Panc1 (cell line): ENCODE measurements at regions not wholly inside any gene's neighbourhood (a gene's known extent, or its start where the extent isn't known, plus 50 kb on each side); places are given as distances from the start of the nearest gene placed in this dataset.

Source experiments
- ATAC-seq: fragments of 200-7000 bp; cut with Tn5 transposase; 2 replicates; pipeline ENCODE4 v1.9.1; 2020; ENCODE audit warnings: mild to moderate bottlenecking, moderate library complexity
- BruUV-seq: library from RNA; stranded (reverse); fragments of 400-500 nt; replicated peaks from 2 replicates; lab custom pipeline; 2021; lab: Mats Ljungman, UMichigan
- CTCF ChIA-PET: fragments of 300-600 bp; sonication (Branson Sonifier 250); formaldehyde crosslinking; loops from one replicate; lab custom pipeline; 2022; ENCODE audit warnings: antibody characterized with exemption; lab: Charles Lee
- POLR2A ChIA-PET: fragments of 300-600 bp; sonication (Branson Sonifier 250); formaldehyde crosslinking; loops from one replicate; lab custom pipeline; 2022; ENCODE audit warnings: antibody characterized with exemption; lab: Charles Lee
- DNase-seq: peaks from one replicate; pipeline ENCODE4 v3.0.0-alpha.2; 2010; ENCODE audit warnings: low read depth, low spot score
- H3K27ac ChIP-seq: 2 replicates; pipeline ENCODE4 v1.5.1; 2011; ENCODE audit warnings: mild to moderate bottlenecking, low read length, inconsistent platforms
- H3K27me3 ChIP-seq: fragments of 200-500 bp; sonication (Bioruptor generic); 2 replicates; pipeline ENCODE4 v1.6.0; 2014; ENCODE audit warnings: low read length, inconsistent platforms; ENCODE audit not compliant: control insufficient read depth, insufficient read depth
- H3K36me3 ChIP-seq: fragments of 200-500 bp; sonication (Bioruptor generic); 2 replicates; pipeline ENCODE4 v1.5.1; 2014; ENCODE audit warnings: inconsistent platforms, mild to moderate bottlenecking, low read length, moderate library complexity; ENCODE audit not compliant: control insufficient read depth, insufficient read depth
- H3K4me1 ChIP-seq: 2 replicates; pipeline ENCODE4 v1.5.1; 2011; ENCODE audit warnings: inconsistent platforms, mild to moderate bottlenecking, low read length, moderate library complexity; ENCODE audit not compliant: control insufficient read depth, insufficient read depth
- H3K4me3 ChIP-seq, 2 experiments: 2 replicates each; pipeline ENCODE4 v1.5.1; 2011 to 2012; ENCODE audit warnings: low read depth in 2 of 2, low read length in 2 of 2, mild to moderate bottlenecking in 2 of 2, inconsistent platforms in 1 of 2, moderate library complexity in 1 of 2
- H3K9me3 ChIP-seq: fragments of 200-500 bp; sonication (Bioruptor generic); 2 replicates; pipeline ENCODE4 v1.5.1; 2014; ENCODE audit warnings: low read depth, mild to moderate bottlenecking, inconsistent platforms, low read length, moderate library complexity; ENCODE audit not compliant: control insufficient read depth, insufficient read depth
- CTCF ChIP-seq: fragments of 450-650 bp; IDR thresholded peaks from 2 replicates; pipeline ENCODE4 v1.5.1; 2017; ENCODE audit warnings: mild to moderate bottlenecking
- POLR2AphosphoS5 ChIP-seq: IDR thresholded peaks from 2 replicates; pipeline ENCODE4 v1.6.1; 2012; ENCODE audit warnings: mild to moderate bottlenecking, low read depth, low read length, moderate library complexity
- REST ChIP-seq, 2 experiments: IDR thresholded peaks; 2 replicates each; pipeline ENCODE4 v1.6.1; 2011 to 2012; ENCODE audit warnings: low read depth in 2 of 2, control low read depth in 1 of 2, low read length in 1 of 2, mild to moderate bottlenecking in 1 of 2, moderate library complexity in 1 of 2; ENCODE audit not compliant: insufficient read depth in 1 of 2
- SIN3A ChIP-seq: IDR thresholded peaks from 2 replicates; pipeline ENCODE4 v1.6.1; 2012; ENCODE audit warnings: low read depth, mild to moderate bottlenecking, low read length, moderate library complexity, borderline replicate concordance; ENCODE audit not compliant: insufficient read depth
- TCF7L2 ChIP-seq: IDR thresholded peaks from 2 replicates; pipeline ENCODE4 v1.6.1; 2011; ENCODE audit warnings: mild to moderate bottlenecking, low read depth, low read length, inconsistent platforms
- in situ Hi-C: cut with HindIII; loops from 2 replicates; pipeline ENCODE4 v1.10.0; 2016; ENCODE audit warnings: low sequenced_read_pairs, low pct_unique_long_range_greater_than_20kb
- intact Hi-C: fragments of 100-400 bp; cut with micrococcal nuclease; formaldehyde crosslinking; loops from one replicate; pipeline ENCODE4 v1.10.0; 2022; ENCODE audit not compliant: unreplicated experiment

DNA sequence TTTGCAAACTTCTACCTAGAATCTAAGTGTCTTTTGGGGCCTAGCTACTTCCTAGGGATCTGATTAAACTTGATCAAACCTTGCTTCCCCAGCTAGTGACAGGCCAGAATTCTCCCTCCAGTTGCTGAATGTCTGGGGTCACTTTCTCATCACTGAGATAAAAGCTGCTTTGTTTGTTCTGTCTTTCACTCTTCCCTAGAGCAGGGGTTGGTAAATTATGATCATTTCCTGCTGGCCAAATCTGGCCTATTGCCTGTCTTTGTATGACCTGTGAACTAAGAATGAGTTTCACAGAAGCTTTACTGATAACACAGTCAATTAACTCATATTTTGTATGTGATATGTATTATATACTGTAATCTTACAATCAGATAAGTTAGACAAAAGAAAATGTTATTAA lies 157.8 kb upstream of the AADAT start:
- no TSS peak for BruUV-seq
- no peak for TF ChIP-seq TCF7L2
- no peak for TF ChIP-seq CTCF
- no peak for TF ChIP-seq SIN3A
- no peak for TF ChIP-seq POLR2AphosphoS5
- no peak for TF ChIP-seq REST (IDR thresholded peaks at IDR 0.05; ENCODE audit: insufficient read depth in 1 of 2, low read depth in 2 of 2, low read length in 1 of 2)
- no peak overlapping the region for H3K4me3 ChIP-seq
- POLR2A ChIA-PET = no interaction called here
- H3K27ac ChIP-seq = no peak overlapping the region
- CTCF ChIA-PET = no interaction called here
- H3K4me1 ChIP-seq = no peaks in the 10 kb centered on the region
- intact Hi-C loops = no loop called here
- ATAC-seq (no peak), DNase-seq (no peak)
- H3K9me3 ChIP-seq = no peaks in the 10 kb centered on the region
- H3K27me3 ChIP-seq = no peaks in the 10 kb centered on the region
- in situ Hi-C loops = no loop called here
- H3K36me3 ChIP-seq = no peaks in the 10 kb centered on the region

DNA sequence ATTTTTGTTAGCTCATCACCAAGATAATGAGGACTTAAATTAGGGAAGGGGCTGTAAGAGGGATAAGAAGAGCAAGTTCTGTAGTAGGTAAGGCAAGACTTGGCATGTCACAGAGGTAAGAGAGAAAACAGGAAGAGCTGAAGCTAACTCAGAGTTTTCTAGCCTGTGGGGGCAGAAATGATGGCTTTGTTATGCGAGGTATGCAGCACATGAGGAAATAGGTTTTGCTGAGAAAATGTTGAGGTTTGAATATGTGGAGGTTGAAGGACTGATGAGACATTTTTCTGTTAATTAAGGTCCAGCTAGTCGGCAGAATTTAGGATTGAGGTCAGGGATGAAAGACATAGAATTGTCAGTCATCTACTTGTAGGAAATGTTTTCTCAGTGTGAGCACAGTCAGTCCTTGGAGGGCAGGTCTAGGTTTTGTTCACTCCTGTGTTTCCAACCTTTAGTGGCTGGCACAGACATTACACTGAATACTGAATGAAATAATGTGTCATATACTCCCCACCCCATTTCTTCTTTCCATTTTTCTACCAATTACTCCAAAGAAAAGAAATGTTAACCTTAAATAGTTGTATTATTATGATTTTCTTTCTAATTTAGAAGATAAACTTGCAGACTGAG lies 154.0 kb upstream of the AADAT start:
- no peak for TF ChIP-seq POLR2AphosphoS5
- no peak for TF ChIP-seq REST (IDR thresholded peaks at IDR 0.05; ENCODE audit: insufficient read depth in 1 of 2, low read depth in 2 of 2, low read length in 1 of 2)
- no peak for TF ChIP-seq SIN3A
- TF ChIP-seq TCF7L2 = no peak
- TF ChIP-seq CTCF = no peak
- no peak overlapping the region for H3K27ac ChIP-seq
- POLR2A ChIA-PET = no interaction called here
- intact Hi-C loops = no loop called here
- ATAC-seq = no peak
- in situ Hi-C loops = no loop called here
- H3K9me3 ChIP-seq = no peaks in the 10 kb centered on the region
- BruUV-seq = no TSS peak
- CTCF ChIA-PET = interaction anchor here (0.7 kb wide), 1 partner anchor 102 kb away, joined by 6 read pairs; no protein-coding TSS in a partner anchor
- H3K36me3 ChIP-seq = no peaks in the 10 kb centered on the region
- DNase-seq = no peak
- H3K27me3 ChIP-seq = no peaks in the 10 kb centered on the region
- H3K4me3 ChIP-seq = no peak overlapping the region
- H3K4me1 ChIP-seq = no peaks in the 10 kb centered on the region
